RWPE1 (cell line): ENCODE measurements at regions not wholly inside any gene's neighbourhood (a gene's known extent, or its start where the extent isn't known, plus 50 kb on each side); places are given as distances from the start of the nearest gene placed in this dataset.

ENCODE experiments used
- CTCF ChIA-PET: fragments of 350-600 bp; sonication (Branson Sonifier 250); formaldehyde crosslinking; extraction: SDS; loops from one replicate; lab custom pipeline; 2021; lab: Yijun Ruan, JAX
- POLR2A ChIA-PET: fragments of 400-600 bp; formaldehyde crosslinking; extraction: SDS; loops from one replicate; lab custom pipeline; 2020; ENCODE audit warnings: antibody characterized with exemption; ENCODE audit not compliant: low non-redundant PET; lab: Yijun Ruan, JAX
- DNase-seq: peaks from one replicate; pipeline ENCODE4 v3.0.0; 2012; ENCODE audit warnings: low spot score
- H3K27ac ChIP-seq: fragments of 450-650 bp; 2 replicates; pipeline ENCODE4 v1.5.1; 2017
- TF ChIP-seq, protein P1 (sequence below): fragments of 450-650 bp; conservative IDR thresholded peaks from 2 replicates; pipeline ENCODE4 v1.5.1; 2017; ENCODE audit warnings: low read depth, mild to moderate bottlenecking

DNA sequence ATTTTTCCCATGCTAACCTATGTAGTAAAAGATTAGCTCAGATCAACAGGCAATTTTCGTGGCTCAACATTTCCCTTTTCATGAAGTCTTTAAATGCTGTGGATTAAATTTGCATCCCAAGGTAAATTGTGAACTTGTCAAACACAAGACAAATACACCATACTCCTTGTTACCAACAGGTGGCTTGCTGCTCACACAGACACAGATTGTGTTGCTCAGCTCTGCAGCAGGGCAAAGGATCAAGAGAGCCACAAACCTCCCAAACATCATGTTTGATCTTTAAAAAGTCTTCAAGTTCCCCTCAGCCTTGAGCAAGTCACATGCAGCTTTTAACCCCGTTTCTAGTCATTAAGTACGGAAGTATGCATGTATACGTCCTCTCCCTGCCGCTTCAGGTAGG, 119.6 kb upstream of the CNTNAP4 start:
- POLR2A ChIA-PET: no interaction called here
- no peak for DNase-seq

DNA sequence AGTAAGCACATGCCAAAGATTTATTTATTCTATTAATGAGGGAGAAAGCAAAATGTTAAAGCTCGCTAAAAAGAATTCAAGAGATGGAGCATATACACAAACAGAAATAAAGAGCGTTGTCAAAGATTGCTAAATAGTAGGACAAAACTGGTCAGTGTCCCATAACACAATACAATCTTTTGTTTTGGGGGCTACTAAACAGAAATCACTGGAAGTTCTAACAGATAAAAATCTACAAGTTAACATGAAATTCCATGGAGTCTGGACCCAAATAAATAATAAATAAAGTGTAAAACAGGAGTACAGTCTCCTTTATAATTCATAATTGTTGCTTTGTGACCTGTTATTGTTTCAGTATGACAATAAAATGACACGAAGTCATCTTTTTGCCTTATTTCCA, 115.2 kb upstream of the CNTNAP4 start:
- H3K27ac ChIP-seq: no peak overlapping the region
- TF ChIP-seq, protein P1, sequence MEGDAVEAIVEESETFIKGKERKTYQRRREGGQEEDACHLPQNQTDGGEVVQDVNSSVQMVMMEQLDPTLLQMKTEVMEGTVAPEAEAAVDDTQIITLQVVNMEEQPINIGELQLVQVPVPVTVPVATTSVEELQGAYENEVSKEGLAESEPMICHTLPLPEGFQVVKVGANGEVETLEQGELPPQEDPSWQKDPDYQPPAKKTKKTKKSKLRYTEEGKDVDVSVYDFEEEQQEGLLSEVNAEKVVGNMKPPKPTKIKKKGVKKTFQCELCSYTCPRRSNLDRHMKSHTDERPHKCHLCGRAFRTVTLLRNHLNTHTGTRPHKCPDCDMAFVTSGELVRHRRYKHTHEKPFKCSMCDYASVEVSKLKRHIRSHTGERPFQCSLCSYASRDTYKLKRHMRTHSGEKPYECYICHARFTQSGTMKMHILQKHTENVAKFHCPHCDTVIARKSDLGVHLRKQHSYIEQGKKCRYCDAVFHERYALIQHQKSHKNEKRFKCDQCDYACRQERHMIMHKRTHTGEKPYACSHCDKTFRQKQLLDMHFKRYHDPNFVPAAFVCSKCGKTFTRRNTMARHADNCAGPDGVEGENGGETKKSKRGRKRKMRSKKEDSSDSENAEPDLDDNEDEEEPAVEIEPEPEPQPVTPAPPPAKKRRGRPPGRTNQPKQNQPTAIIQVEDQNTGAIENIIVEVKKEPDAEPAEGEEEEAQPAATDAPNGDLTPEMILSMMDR: no peak
- POLR2A ChIA-PET: no interaction called here
- no peak for DNase-seq
- CTCF ChIA-PET: no interaction called here

More for the DNA sequence above, 119.6 kb upstream of the CNTNAP4 start:
- CTCF ChIA-PET: interaction anchor here (0.5 kb wide), 1 partner anchor 212 kb away, joined by 3 read pairs; no protein-coding TSS in a partner anchor
- TF ChIP-seq, protein P1: no peak
- no peak overlapping the region for H3K27ac ChIP-seq

DNA sequence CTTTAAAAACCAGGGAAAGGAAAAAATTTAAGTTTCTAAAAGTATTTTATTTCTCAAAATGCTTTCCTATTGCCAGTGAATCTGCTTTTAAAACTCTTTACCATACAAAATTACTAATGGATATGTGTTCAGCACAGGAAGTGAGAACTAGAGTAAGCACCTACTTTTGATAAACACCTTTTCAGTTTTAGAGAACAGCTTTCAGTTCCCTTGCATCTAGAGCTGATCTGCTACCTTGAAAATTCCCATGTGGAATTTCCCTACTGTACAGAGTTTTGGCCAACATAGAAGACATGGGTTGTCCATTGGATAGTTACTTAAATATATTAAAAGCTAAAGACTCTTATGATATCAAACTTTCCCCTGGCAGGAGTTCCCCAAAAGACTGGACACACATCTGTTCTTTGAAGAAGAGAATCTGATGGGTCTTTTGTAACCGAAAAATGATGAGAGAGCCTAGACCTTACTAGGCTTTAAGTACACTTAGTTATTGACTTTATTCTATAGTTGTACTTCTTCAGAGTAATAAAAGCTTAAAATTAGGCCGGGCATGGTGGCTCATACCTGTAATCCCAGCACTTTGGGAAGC, 112.1 kb upstream of the CNTNAP4 start:
- CTCF ChIA-PET: no interaction called here
- POLR2A ChIA-PET: no interaction called here
- no peak for DNase-seq
- TF ChIP-seq, protein P1: no peak
- H3K27ac ChIP-seq: no peak overlapping the region

DNA sequence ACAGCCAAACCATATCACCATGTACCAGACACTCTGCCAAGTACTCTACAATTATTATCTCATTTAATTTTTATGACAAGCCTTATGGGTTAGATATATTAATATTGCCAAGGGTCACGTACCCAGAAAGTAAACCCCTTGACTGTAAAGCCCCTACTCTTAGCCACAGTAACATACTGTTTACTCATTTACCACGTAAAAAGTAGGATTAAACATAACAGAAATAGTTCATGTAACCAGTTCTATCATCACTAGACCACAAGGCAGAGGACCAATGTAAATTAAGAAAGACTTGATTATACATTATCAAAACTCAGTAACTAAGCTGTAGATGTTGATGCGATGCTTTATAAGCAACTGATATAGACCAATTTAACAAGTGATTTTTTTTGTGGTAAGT, 101.5 kb upstream of the CNTNAP4 start:
- no peak for DNase-seq
- TF ChIP-seq, protein P1: no peak
- CTCF ChIA-PET: interaction anchor here (0.6 kb wide), 1 partner anchor 49 kb away, joined by 3 read pairs; no protein-coding TSS in a partner anchor
- H3K27ac ChIP-seq: no peak overlapping the region
- POLR2A ChIA-PET: no interaction called here

DNA sequence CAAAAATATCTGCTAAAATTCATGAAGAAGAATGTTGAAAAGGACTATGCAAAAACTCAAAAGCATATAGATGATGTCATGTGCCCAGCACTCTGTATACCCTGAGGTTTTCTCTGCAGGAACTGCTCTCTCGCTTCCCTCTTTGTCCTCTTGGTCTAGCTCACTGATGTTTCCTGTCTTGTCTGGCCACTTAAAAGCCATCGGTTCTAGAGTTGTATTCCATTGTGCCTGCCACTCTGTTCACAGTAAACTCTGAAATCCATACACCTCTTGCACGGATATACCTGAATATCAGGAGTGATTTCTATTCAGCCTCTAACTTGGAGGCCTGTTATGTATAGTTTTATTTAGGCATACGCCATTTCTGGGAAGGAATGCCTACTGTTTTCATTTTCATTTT, 101.0 kb upstream of the CNTNAP4 start:
- TF ChIP-seq, protein P1: no peak
- DNase-seq: no peak
- ChIA-PET CTCF (no interaction called here), POLR2A (no interaction called here)
- H3K27ac ChIP-seq: no peak overlapping the region

DNA sequence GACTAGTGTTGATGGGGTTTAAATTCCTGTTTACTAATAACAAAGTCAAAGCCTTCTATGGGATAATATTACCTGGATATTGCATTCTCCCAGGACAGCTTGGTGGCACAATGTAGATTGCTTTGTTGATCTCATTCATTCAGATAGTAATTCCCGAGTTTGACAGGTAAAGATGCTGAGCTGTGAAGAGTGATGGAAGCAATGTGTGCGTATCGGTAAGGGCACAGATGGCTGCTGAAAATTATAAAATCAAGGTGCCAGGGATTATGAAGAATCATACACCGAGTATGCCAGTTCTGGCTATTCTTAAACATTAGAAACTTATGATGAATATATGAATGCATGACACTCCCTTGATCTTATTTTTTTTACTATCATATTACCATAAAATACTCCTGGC, 100.6 kb upstream of the CNTNAP4 start:
- TF ChIP-seq, protein P1: no peak
- ChIA-PET CTCF (no interaction called here), POLR2A (no interaction called here)
- DNase-seq: no peak
- no peak overlapping the region for H3K27ac ChIP-seq
